ENCODE measurements at regions not wholly inside any gene's neighbourhood (a gene's known extent, or its start where the extent isn't known, plus 50 kb on each side); places are given as distances from the start of the nearest gene placed in this dataset.

- Histone ChIP-seq H3K18ac (ENCODE audit: low read length) (no peak overlapping the region), H3K9me3 (ENCODE audit: insufficient read depth, low read depth, low read length) (no peaks in the 10 kb centered on the region), H3K14ac (ENCODE audit: low read length) (no peak overlapping the region), H3K79me2 (ENCODE audit: control insufficient read depth, insufficient read depth, low read length, poor library complexity) (no peaks in the 10 kb centered on the region), H3K9ac (ENCODE audit: low read length) (no peak overlapping the region), H4K8ac (ENCODE audit: low read depth, low read length) (no peak overlapping the region), H3K4me2 (ENCODE audit: low read length) (no peak overlapping the region), H4K91ac (ENCODE audit: low read depth, low read length) (no peak overlapping the region), H3K27me3 (ENCODE audit: insufficient read depth, low read length) (no peaks in the 10 kb centered on the region), H2BK120ac (ENCODE audit: insufficient read depth, low read length, poor library complexity) (no peak overlapping the region), H2BK5ac (ENCODE audit: low read depth, low read length, poor library complexity) (no peak overlapping the region), H3K79me1 (ENCODE audit: low read length) (no peaks in the 10 kb centered on the region), H4K12ac (ENCODE audit: low read depth, low read length) (no peak overlapping the region), H3K4ac (ENCODE audit: low read depth, low read length) (no peak overlapping the region), H3K36me3 (ENCODE audit: control insufficient read depth in 1 of 2, insufficient read depth in 2 of 2, low read length in 2 of 2) (no peaks in the 10 kb centered on the region), H3K27ac (ENCODE audit: low read depth, low read length) (no peak overlapping the region), H3K4me3 (ENCODE audit: low read depth, low read length) (no peak overlapping the region), H2BK12ac (ENCODE audit: low read length) (no peak overlapping the region), H3K4me1 (ENCODE audit: control insufficient read depth in 1 of 2, insufficient read depth in 2 of 2, low read length in 2 of 2) (no peaks in the 10 kb centered on the region), H3K23ac (ENCODE audit: low read length) (no peak overlapping the region), H2AFZ (ENCODE audit: insufficient read depth, low read length, poor library complexity) (no peak overlapping the region), H2AK5ac (ENCODE audit: low read length) (no peak overlapping the region)
- DNase-seq: no peak
- WGBS (ENCODE audit: extremely low coverage, insufficient coverage, insufficient read length): no CpG with 5 or more reads among the region's 2 CpGs
Observed at GRCh38 chr13:57003682-57004081, 137.0 kb upstream of the PRR20A start.

- no peak for DNase-seq
- H4K12ac ChIP-seq (ENCODE audit: low read depth, low read length): no peak overlapping the region
- H3K18ac ChIP-seq (ENCODE audit: low read length): no peak overlapping the region
- H4K8ac ChIP-seq (ENCODE audit: low read depth, low read length): no peak overlapping the region
- no peaks in the 10 kb centered on the region for H3K4me1 ChIP-seq (ENCODE audit: control insufficient read depth in 1 of 2, insufficient read depth in 2 of 2, low read length in 2 of 2)
- H2BK12ac ChIP-seq (ENCODE audit: low read length): no peak overlapping the region
- no peak overlapping the region for H2AFZ ChIP-seq (ENCODE audit: insufficient read depth, low read length, poor library complexity)
- H2BK120ac ChIP-seq (ENCODE audit: insufficient read depth, low read length, poor library complexity): no peak overlapping the region
- no peaks in the 10 kb centered on the region for H3K36me3 ChIP-seq (ENCODE audit: control insufficient read depth in 1 of 2, insufficient read depth in 2 of 2, low read length in 2 of 2)
- no peak overlapping the region for H3K9ac ChIP-seq (ENCODE audit: low read length)
- H3K4ac ChIP-seq (ENCODE audit: low read depth, low read length): no peak overlapping the region
- no peaks in the 10 kb centered on the region for H3K27me3 ChIP-seq (ENCODE audit: insufficient read depth, low read length)
- no peak overlapping the region for H3K4me2 ChIP-seq (ENCODE audit: low read length)
- H3K79me1 ChIP-seq (ENCODE audit: low read length): no peaks in the 10 kb centered on the region
- no peak overlapping the region for H3K4me3 ChIP-seq (ENCODE audit: low read depth, low read length)
- H3K27ac ChIP-seq (ENCODE audit: low read depth, low read length): no peak overlapping the region
- no peak overlapping the region for H2AK5ac ChIP-seq (ENCODE audit: low read length)
- no peak overlapping the region for H3K23ac ChIP-seq (ENCODE audit: low read length)
- H3K9me3 ChIP-seq (ENCODE audit: insufficient read depth, low read depth, low read length): no peaks in the 10 kb centered on the region
- H3K14ac ChIP-seq (ENCODE audit: low read length): no peak overlapping the region
- no CpG with 5 or more reads among the region's 1 CpG for WGBS (ENCODE audit: extremely low coverage, insufficient coverage, insufficient read length)
- H2BK5ac ChIP-seq (ENCODE audit: low read depth, low read length, poor library complexity): no peak overlapping the region
- no peak overlapping the region for H4K91ac ChIP-seq (ENCODE audit: low read depth, low read length)
- no peaks in the 10 kb centered on the region for H3K79me2 ChIP-seq (ENCODE audit: control insufficient read depth, insufficient read depth, low read length, poor library complexity)
Observed at GRCh38 chr13:57017357-57017756, 123.4 kb upstream of the PRR20A start.

GRCh38 chr13:57018915-57019314 is 121.8 kb upstream of the PRR20A start:
- Histone ChIP-seq H2AFZ (ENCODE audit: insufficient read depth, low read length, poor library complexity) (no peak overlapping the region), H3K4me1 (ENCODE audit: control insufficient read depth in 1 of 2, insufficient read depth in 2 of 2, low read length in 2 of 2) (no peaks in the 10 kb centered on the region), H4K8ac (ENCODE audit: low read depth, low read length) (no peak overlapping the region), H3K79me1 (ENCODE audit: low read length) (no peaks in the 10 kb centered on the region), H3K9me3 (ENCODE audit: insufficient read depth, low read depth, low read length) (no peaks in the 10 kb centered on the region), H3K18ac (ENCODE audit: low read length) (no peak overlapping the region), H3K36me3 (ENCODE audit: control insufficient read depth in 1 of 2, insufficient read depth in 2 of 2, low read length in 2 of 2) (no peaks in the 10 kb centered on the region), H3K23ac (ENCODE audit: low read length) (no peak overlapping the region), H3K27ac (ENCODE audit: low read depth, low read length) (no peak overlapping the region), H2BK5ac (ENCODE audit: low read depth, low read length, poor library complexity) (no peak overlapping the region), H3K79me2 (ENCODE audit: control insufficient read depth, insufficient read depth, low read length, poor library complexity) (no peaks in the 10 kb centered on the region), H3K4me2 (ENCODE audit: low read length) (no peak overlapping the region), H3K14ac (ENCODE audit: low read length) (no peak overlapping the region), H2AK5ac (ENCODE audit: low read length) (no peak overlapping the region), H4K91ac (ENCODE audit: low read depth, low read length) (no peak overlapping the region), H3K27me3 (ENCODE audit: insufficient read depth, low read length) (no peaks in the 10 kb centered on the region), H4K12ac (ENCODE audit: low read depth, low read length) (no peak overlapping the region), H3K4ac (ENCODE audit: low read depth, low read length) (no peak overlapping the region), H2BK12ac (ENCODE audit: low read length) (no peak overlapping the region), H2BK120ac (ENCODE audit: insufficient read depth, low read length, poor library complexity) (no peak overlapping the region), H3K4me3 (ENCODE audit: low read depth, low read length) (no peak overlapping the region), H3K9ac (ENCODE audit: low read length) (no peak overlapping the region)
- DNase-seq: no peak
- WGBS (ENCODE audit: extremely low coverage, insufficient coverage, insufficient read length): no CpG with 5 or more reads among the region's 8 CpGs

GRCh38 chr13:57030671-57031070 is 110.0 kb upstream of the PRR20A start:
- no peaks in the 10 kb centered on the region for H3K4me1 ChIP-seq (ENCODE audit: control insufficient read depth in 1 of 2, insufficient read depth in 2 of 2, low read length in 2 of 2)
- no peak overlapping the region for H3K4ac ChIP-seq (ENCODE audit: low read depth, low read length)
- no peaks in the 10 kb centered on the region for H3K79me1 ChIP-seq (ENCODE audit: low read length)
- H3K9ac ChIP-seq (ENCODE audit: low read length): no peak overlapping the region
- no peak overlapping the region for H4K91ac ChIP-seq (ENCODE audit: low read depth, low read length)
- no peak overlapping the region for H2AFZ ChIP-seq (ENCODE audit: insufficient read depth, low read length, poor library complexity)
- H3K27me3 ChIP-seq (ENCODE audit: insufficient read depth, low read length): no peaks in the 10 kb centered on the region
- H3K79me2 ChIP-seq (ENCODE audit: control insufficient read depth, insufficient read depth, low read length, poor library complexity): no peaks in the 10 kb centered on the region
- no peaks in the 10 kb centered on the region for H3K36me3 ChIP-seq (ENCODE audit: control insufficient read depth in 1 of 2, insufficient read depth in 2 of 2, low read length in 2 of 2)
- no peak overlapping the region for H3K14ac ChIP-seq (ENCODE audit: low read length)
- no peak overlapping the region for H3K18ac ChIP-seq (ENCODE audit: low read length)
- H3K23ac ChIP-seq (ENCODE audit: low read length): no peak overlapping the region
- H2BK120ac ChIP-seq (ENCODE audit: insufficient read depth, low read length, poor library complexity): no peak overlapping the region
- no CpG with 5 or more reads among the region's 6 CpGs for WGBS (ENCODE audit: extremely low coverage, insufficient coverage, insufficient read length)
- H3K4me3 ChIP-seq (ENCODE audit: low read depth, low read length): no peak overlapping the region
- H2BK5ac ChIP-seq (ENCODE audit: low read depth, low read length, poor library complexity): no peak overlapping the region
- no peak for DNase-seq
- H3K4me2 ChIP-seq (ENCODE audit: low read length): no peak overlapping the region
- no peaks in the 10 kb centered on the region for H3K9me3 ChIP-seq (ENCODE audit: insufficient read depth, low read depth, low read length)
- no peak overlapping the region for H2BK12ac ChIP-seq (ENCODE audit: low read length)
- no peak overlapping the region for H4K8ac ChIP-seq (ENCODE audit: low read depth, low read length)
- H4K12ac ChIP-seq (ENCODE audit: low read depth, low read length): no peak overlapping the region
- no peak overlapping the region for H3K27ac ChIP-seq (ENCODE audit: low read depth, low read length)
- H2AK5ac ChIP-seq (ENCODE audit: low read length): no peak overlapping the region
